Esophagus mucosa (tissue), 1 donor: ENCODE measurements at regions not wholly inside any gene's neighbourhood (a gene's known extent, or its start where the extent isn't known, plus 50 kb on each side); places are given as distances from the start of the nearest gene placed in this dataset.

Experiments
- ATAC-seq: fragments of 200-7000 bp; cut with Tn5 transposase; one replicate; pipeline ENCODE4 v1.9.1; 2020
- donor health status: DM: yes; HTN: yes; CAD: no.

GRCh38 chr6:113169484-113169883, 687.7 kb upstream of the MARCKS start:
- no peak for ATAC-seq

- ATAC-seq, result no peak
Observed at GRCh38 chr6:113170454-113170853, 686.7 kb upstream of the MARCKS start.

- ATAC-seq, result no peak
Observed at GRCh38 chr6:113171882-113172281, 685.3 kb upstream of the MARCKS start.

- ATAC-seq, result no peak
Observed at GRCh38 chr6:113172531-113172966, 684.6 kb upstream of the MARCKS start.

GRCh38 chr6:113178349-113178748, 678.8 kb upstream of the MARCKS start:
- ATAC-seq, result no peak

GRCh38 chr6:113181164-113181563, 676.0 kb upstream of the MARCKS start:
- ATAC-seq, result no peak

GRCh38 chr6:113182370-113183141, 674.6 kb upstream of the MARCKS start:
- ATAC-seq, result no peak

GRCh38 chr6:113184291-113184690, 672.9 kb upstream of the MARCKS start:
- no peak for ATAC-seq

- no peak for ATAC-seq
Observed at GRCh38 chr6:113184736-113185135, 672.4 kb upstream of the MARCKS start.

GRCh38 chr6:113185299-113185698, 671.8 kb upstream of the MARCKS start:
- ATAC-seq, result no peak

- no peak for ATAC-seq
Observed at GRCh38 chr6:113187661-113188060, 669.5 kb upstream of the MARCKS start.

- ATAC-seq, result no peak
Observed at GRCh38 chr6:113188962-113189361, 668.2 kb upstream of the MARCKS start.

- no peak for ATAC-seq
Observed at GRCh38 chr6:113190170-113190569, 667.0 kb upstream of the MARCKS start.

- no peak for ATAC-seq
Observed at GRCh38 chr6:113194090-113194489, 663.1 kb upstream of the MARCKS start.

- ATAC-seq, result no peak
Observed at GRCh38 chr6:113202852-113203714, 654.1 kb upstream of the MARCKS start.

GRCh38 chr6:113203715-113204110, 653.4 kb upstream of the MARCKS start:
- no peak for ATAC-seq

- no peak for ATAC-seq
Observed at GRCh38 chr6:113205553-113205952, 651.6 kb upstream of the MARCKS start.

GRCh38 chr6:113208726-113209125, 648.4 kb upstream of the MARCKS start:
- ATAC-seq, result no peak

- ATAC-seq, result no peak
Observed at GRCh38 chr6:113209315-113209714, 647.8 kb upstream of the MARCKS start.

- ATAC-seq, result no peak
Observed at GRCh38 chr6:113211170-113211569, 646.0 kb upstream of the MARCKS start.

- ATAC-seq, result no peak
Observed at GRCh38 chr6:113219783-113220182, 637.4 kb upstream of the MARCKS start.

- no peak for ATAC-seq
Observed at GRCh38 chr6:113220832-113221231, 636.3 kb upstream of the MARCKS start.

GRCh38 chr6:113221850-113222249, 635.3 kb upstream of the MARCKS start:
- no peak for ATAC-seq

- no peak for ATAC-seq
Observed at GRCh38 chr6:113246186-113246585, 611.0 kb upstream of the MARCKS start.
